ENCODE measurements at regions not wholly inside any gene's neighbourhood (a gene's known extent, or its start where the extent isn't known, plus 50 kb on each side); places are given as distances from the start of the nearest gene placed in this dataset.

GRCh38 chr2:217715484-217715883 is 287.3 kb downstream of the TNS1 start:
- ChIA-PET POLR2A (no interaction called here), CTCF (interaction anchor here (0.6 to 6.1 kb wide), 9 partner anchors 8 to 1035 kb away, joined by 3 to 74 read pairs (median 3); no protein-coding TSS in a partner anchor)
- no peak for DNase-seq (ENCODE audit: extremely low spot score)
- TF ChIP-seq, protein P1, sequence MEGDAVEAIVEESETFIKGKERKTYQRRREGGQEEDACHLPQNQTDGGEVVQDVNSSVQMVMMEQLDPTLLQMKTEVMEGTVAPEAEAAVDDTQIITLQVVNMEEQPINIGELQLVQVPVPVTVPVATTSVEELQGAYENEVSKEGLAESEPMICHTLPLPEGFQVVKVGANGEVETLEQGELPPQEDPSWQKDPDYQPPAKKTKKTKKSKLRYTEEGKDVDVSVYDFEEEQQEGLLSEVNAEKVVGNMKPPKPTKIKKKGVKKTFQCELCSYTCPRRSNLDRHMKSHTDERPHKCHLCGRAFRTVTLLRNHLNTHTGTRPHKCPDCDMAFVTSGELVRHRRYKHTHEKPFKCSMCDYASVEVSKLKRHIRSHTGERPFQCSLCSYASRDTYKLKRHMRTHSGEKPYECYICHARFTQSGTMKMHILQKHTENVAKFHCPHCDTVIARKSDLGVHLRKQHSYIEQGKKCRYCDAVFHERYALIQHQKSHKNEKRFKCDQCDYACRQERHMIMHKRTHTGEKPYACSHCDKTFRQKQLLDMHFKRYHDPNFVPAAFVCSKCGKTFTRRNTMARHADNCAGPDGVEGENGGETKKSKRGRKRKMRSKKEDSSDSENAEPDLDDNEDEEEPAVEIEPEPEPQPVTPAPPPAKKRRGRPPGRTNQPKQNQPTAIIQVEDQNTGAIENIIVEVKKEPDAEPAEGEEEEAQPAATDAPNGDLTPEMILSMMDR (IDR thresholded peaks at IDR 0.05; ENCODE audit: control extremely low read depth, extremely low read depth, low read depth, missing control alignments), result no peak

DNA sequence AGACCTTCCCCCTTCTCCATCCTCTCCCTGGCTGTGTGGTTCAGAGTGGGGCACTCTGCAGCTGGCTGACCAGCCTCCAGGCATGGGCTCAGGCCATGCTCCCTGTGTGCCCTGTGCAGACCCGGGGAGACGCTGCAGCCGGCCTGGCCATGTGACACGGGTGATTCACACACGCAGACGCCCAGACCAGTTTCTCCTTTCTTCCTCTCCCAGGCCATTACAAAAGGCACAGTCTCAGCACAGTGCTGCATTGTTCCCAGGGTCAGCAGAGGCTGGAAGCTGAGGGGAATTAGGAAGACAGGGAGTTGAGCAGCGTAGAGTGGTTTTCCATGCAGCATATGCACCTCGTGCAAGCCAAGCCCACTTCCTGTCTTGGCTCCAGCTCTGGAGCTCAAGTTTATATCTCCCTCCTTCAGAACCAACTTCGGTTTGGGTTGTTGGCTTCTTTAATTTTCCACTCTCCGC is 288.5 kb downstream of the TNS1 start:
- TF ChIP-seq, protein P1 (IDR thresholded peaks at IDR 0.05; ENCODE audit: control extremely low read depth, extremely low read depth, low read depth, missing control alignments), result no peak
- POLR2A ChIA-PET, result no interaction called here
- DNase-seq (ENCODE audit: extremely low spot score), result no peak
- CTCF ChIA-PET, result interaction anchor here (0.7 to 6.1 kb wide), 5 partner anchors 9 to 1016 kb away, joined by 3 to 74 read pairs (median 3); no protein-coding TSS in a partner anchor

- DNase-seq (ENCODE audit: extremely low spot score), result peak; percentile 76
- ChIA-PET CTCF (interaction anchor here (0.6 to 6.1 kb wide), 44 partner anchors 9 to 1177 kb away, joined by 3 to 74 read pairs (median 5); no protein-coding TSS in a partner anchor), POLR2A (no interaction called here)
- TF ChIP-seq, protein P1 (IDR thresholded peaks at IDR 0.05; ENCODE audit: control extremely low read depth, extremely low read depth, low read depth, missing control alignments), result peak; percentile 90
Measured at GRCh38 chr2:217713395-217714286, 289.2 kb downstream of the TNS1 start.

DNA sequence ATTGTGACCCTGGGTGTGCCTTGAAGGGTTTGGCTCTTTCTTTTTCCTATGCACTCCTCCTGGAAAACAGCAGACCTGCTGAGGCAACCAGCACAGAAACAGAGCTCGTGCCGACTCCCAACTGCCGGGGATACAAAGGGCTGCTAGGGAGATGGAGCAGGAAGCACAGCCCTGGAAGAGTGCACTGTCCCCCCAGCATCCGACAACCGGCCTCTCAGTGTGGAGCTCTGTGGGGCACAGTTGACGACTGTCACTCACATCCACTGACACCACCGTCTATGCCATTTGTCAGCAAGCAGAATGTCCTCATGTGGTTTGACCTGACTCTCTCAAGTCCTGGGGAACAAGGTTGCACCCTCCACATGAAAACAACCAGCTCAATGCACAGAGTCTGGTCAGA is 290.4 kb downstream of the TNS1 start:
- TF ChIP-seq, protein P1 (IDR thresholded peaks at IDR 0.05; ENCODE audit: control extremely low read depth, extremely low read depth, low read depth, missing control alignments), result no peak
- CTCF ChIA-PET, result interaction anchor here (0.8 to 6.1 kb wide), 30 partner anchors 9 to 1045 kb away, joined by 3 to 74 read pairs (median 6); no protein-coding TSS in a partner anchor
- DNase-seq (ENCODE audit: extremely low spot score), result no peak
- POLR2A ChIA-PET, result no interaction called here

DNA sequence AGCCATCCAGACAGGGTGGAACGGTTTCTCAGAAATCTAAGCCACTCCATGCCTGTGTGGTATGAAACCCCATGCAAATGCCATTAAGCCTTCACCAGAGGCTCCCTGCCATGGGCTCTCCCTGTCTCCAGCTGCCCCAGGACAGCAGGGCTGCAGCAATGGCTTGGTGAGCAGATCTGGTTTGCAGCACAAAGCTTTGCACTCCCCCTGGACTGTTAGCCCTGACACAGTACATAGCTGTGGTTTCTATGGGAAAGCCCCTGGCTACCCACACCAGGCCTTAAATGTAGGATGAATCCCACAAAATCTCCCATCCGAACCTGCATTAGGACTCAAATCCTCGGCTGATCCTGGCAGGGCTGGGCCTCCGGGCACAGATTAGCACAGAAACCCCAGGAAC is 291.6 kb downstream of the TNS1 start:
- TF ChIP-seq, protein P1 (IDR thresholded peaks at IDR 0.05; ENCODE audit: control extremely low read depth, extremely low read depth, low read depth, missing control alignments), result no peak
- POLR2A ChIA-PET, result no interaction called here
- no peak for DNase-seq (ENCODE audit: extremely low spot score)
- CTCF ChIA-PET, result interaction anchor here (1.5 to 6.1 kb wide), 2 partner anchors 60 to 1029 kb away, joined by 5 to 74 read pairs; no protein-coding TSS in a partner anchor

DNA sequence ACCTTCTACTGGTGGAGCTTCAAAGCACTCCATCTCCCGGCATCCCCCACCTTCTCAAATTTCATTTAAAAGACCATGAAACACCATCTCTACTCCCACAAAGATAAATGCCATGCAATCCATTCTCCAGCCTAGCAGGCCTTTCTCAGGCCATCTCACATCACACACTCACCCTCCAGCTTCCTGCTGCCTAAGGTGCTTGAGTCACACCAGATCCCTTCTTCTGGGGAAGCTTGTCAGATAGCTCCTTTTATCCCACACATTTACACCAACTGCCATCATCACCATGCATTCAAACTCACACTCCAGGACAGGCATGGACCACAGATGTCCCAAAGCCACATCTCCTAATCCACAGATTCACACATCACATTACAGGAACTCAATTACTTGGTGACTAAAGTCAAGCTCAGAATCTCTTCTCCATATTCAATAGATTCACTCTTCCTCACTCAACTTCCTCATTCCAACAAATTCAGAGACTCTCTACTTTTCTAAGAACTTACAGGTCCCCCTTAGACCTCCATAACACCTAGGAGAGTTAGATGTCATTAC is 292.5 kb downstream of the TNS1 start:
- ChIA-PET CTCF (interaction anchor here (1.0 to 6.1 kb wide), 5 partner anchors 59 to 1059 kb away, joined by 3 to 74 read pairs (median 5); no protein-coding TSS in a partner anchor), POLR2A (no interaction called here)
- DNase-seq (ENCODE audit: extremely low spot score), result no peak
- TF ChIP-seq, protein P1 (IDR thresholded peaks at IDR 0.05; ENCODE audit: control extremely low read depth, extremely low read depth, low read depth, missing control alignments), result no peak

Measured in GM10248 (cell line).